Smooth muscle cell (in vitro differentiated cells): ENCODE measurements at regions not wholly inside any gene's neighbourhood (a gene's known extent, or its start where the extent isn't known, plus 50 kb on each side); places are given as distances from the start of the nearest gene placed in this dataset.

ENCODE experiments used
- DNase-seq: peaks from one replicate; lab custom pipeline; 2025; ENCODE audit not compliant: unreplicated experiment; lab: John Stamatoyannopoulos, UW
- H2AFZ ChIP-seq: fragments of 200-600 bp; sonication (generic); 2 replicates; pipeline ENCODE4 v1.6.0; 2016; ENCODE audit warnings: antibody characterized with exemption, low read depth, mild to moderate bottlenecking
- H3F3A ChIP-seq: fragments of 200-600 bp; sonication (generic); 2 replicates; pipeline ENCODE4 v1.6.0; 2017; ENCODE audit warnings: antibody characterized with exemption, low read depth
- H3K27ac ChIP-seq: fragments of 200-600 bp; sonication (generic); 2 replicates; pipeline ENCODE4 v1.5.1; 2016; ENCODE audit warnings: low read depth, mild to moderate bottlenecking
- H3K27me3 ChIP-seq: fragments of 200-600 bp; sonication (generic); 2 replicates; pipeline ENCODE4 v1.6.1; 2016; ENCODE audit warnings: low read depth, mild to moderate bottlenecking
- H3K36me3 ChIP-seq: fragments of 200-600 bp; sonication (generic); 2 replicates; pipeline ENCODE4 v1.5.1; 2016; ENCODE audit warnings: low read depth
- H3K4me1 ChIP-seq: fragments of 200-600 bp; sonication (generic); 2 replicates; pipeline ENCODE4 v1.5.1; 2016; ENCODE audit warnings: low read depth
- H3K4me2 ChIP-seq: fragments of 200-600 bp; sonication (generic); 2 replicates; pipeline ENCODE4 v1.6.0; 2016; ENCODE audit warnings: mild to moderate bottlenecking
- H3K4me3 ChIP-seq: fragments of 200-600 bp; sonication (generic); 2 replicates; pipeline ENCODE4 v1.5.1; 2016; ENCODE audit warnings: mild to moderate bottlenecking
- H3K79me2 ChIP-seq: fragments of 200-600 bp; sonication (generic); 2 replicates; pipeline ENCODE4 v1.6.0; 2016; ENCODE audit warnings: low read depth, mild to moderate bottlenecking
- H3K9ac ChIP-seq: fragments of 200-600 bp; sonication (generic); 2 replicates; pipeline ENCODE4 v1.6.0; 2016; ENCODE audit warnings: low read depth
- H3K9me3 ChIP-seq: fragments of 200-600 bp; sonication (generic); replicated peaks from 2 replicates; pipeline ENCODE4 v1.5.1; 2016; ENCODE audit warnings: low read depth
- H4K20me1 ChIP-seq: fragments of 200-600 bp; sonication (generic); 2 replicates; pipeline ENCODE4 v1.6.0; 2016; ENCODE audit warnings: low read depth
- CTCF ChIP-seq: fragments of 200-600 bp; sonication (generic); IDR thresholded peaks from 2 replicates; pipeline ENCODE4 v1.5.1; 2017; ENCODE audit warnings: borderline replicate concordance, mild to moderate bottlenecking, antibody characterized with exemption; ENCODE audit not compliant: insufficient read depth, poor library complexity, severe bottlenecking
- WGBS: methylation state at CpG from one replicate; pipeline ENCODE4 v1.1.7; 2016; ENCODE audit warnings: low lambda C conversion rate; 5-methylcytosine and 5-hydroxymethylcytosine counted together

DNA sequence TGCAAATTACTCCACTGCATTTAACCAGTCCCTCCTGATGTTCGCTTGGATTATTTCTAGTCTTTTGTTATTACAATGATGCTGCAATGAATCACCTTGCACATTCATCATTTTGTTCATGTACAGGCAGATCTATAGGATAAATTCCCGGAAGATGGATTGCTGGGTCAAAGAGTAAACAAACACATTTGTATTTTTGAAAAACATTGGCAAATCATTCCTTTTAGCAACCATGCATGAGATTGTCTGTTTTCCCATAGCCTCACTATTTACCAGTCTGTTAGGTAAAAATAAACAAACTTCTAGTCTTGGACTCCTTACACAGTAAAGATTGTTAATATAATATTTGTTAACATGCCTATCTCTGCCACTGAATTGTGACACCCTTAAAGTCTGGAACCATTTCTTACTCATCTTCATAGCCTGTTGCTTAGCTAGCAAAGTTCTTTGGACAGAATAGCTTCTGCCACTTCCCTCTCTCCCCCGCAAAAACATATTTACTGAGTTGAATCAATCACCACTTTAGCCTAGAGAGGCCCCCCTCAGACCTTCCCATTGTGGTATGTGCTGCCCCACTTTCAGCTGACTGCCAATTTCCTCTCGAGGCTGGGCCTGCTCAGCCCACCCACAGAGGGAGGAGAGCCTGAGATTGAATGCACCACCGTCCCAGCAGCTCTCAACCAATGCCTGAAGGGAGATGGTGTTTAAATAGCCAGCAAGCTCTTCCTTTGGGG, 108.4 kb upstream of the ATXN3L start:
- Histone ChIP-seq H3F3A (peaks cover 5% of the 10 kb centered on the region), H3K27ac (peak overlapping the region; percentile 65), H3K9ac (no peak overlapping the region), H3K9me3 (no peaks in the 10 kb centered on the region), H3K4me3 (no peak overlapping the region), H3K27me3 (no peaks in the 10 kb centered on the region), H3K4me2 (peak overlapping the region; percentile 15), H3K4me1 (peaks cover 7% of the 10 kb centered on the region), H3K79me2 (no peaks in the 10 kb centered on the region), H3K36me3 (no peaks in the 10 kb centered on the region), H2AFZ (no peak overlapping the region), H4K20me1 (no peaks in the 10 kb centered on the region)
- WGBS = 21% methylated on average over 5 of the region's 5 CpGs
- no peak for DNase-seq
- no peak for TF ChIP-seq CTCF

DNA sequence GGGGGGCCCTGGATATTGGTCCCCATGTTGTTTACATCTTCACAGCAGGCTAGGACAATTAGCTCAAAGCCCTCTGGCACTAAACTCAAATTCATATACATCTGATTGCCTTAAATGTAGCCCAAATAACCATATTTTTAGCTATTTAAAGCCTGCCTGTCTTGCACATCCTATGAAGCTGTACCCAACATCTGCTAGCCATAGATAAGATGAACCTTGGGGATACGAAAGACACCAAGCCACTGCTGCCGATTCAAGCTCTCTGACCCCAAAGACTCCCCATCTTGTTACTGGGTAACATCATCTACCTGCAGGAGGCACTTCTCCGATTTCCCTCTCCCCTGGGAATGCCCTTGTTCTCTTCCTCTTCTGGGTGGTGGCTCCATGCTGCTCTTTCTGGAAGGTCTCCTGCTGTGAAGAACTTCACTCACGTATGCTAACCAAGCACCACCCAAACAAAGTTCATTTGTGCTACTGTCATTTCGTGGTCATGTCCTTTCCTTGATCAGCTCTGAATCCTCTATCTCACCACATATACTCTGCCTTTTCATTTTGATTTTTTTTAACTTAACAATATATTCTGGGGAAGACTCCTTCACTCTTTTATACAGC, 107.7 kb upstream of the ATXN3L start:
- peaks cover 7% of the 10 kb centered on the region for H3K4me1 ChIP-seq
- peak overlapping the region; percentile 15 for H3K4me2 ChIP-seq
- no peak for TF ChIP-seq CTCF
- H3K27me3 ChIP-seq = no peaks in the 10 kb centered on the region
- 88% methylated on average over 5 of the region's 5 CpGs for WGBS
- no peaks in the 10 kb centered on the region for H3K79me2 ChIP-seq
- no peak for DNase-seq
- H3K9me3 ChIP-seq = no peaks in the 10 kb centered on the region
- H4K20me1 ChIP-seq = no peaks in the 10 kb centered on the region
- H3K4me3 ChIP-seq = no peak overlapping the region
- peak overlapping the region; percentile 65 for H3K27ac ChIP-seq
- no peak overlapping the region for H2AFZ ChIP-seq
- no peaks in the 10 kb centered on the region for H3K36me3 ChIP-seq
- no peak overlapping the region for H3K9ac ChIP-seq
- H3F3A ChIP-seq = peaks cover 5% of the 10 kb centered on the region

DNA sequence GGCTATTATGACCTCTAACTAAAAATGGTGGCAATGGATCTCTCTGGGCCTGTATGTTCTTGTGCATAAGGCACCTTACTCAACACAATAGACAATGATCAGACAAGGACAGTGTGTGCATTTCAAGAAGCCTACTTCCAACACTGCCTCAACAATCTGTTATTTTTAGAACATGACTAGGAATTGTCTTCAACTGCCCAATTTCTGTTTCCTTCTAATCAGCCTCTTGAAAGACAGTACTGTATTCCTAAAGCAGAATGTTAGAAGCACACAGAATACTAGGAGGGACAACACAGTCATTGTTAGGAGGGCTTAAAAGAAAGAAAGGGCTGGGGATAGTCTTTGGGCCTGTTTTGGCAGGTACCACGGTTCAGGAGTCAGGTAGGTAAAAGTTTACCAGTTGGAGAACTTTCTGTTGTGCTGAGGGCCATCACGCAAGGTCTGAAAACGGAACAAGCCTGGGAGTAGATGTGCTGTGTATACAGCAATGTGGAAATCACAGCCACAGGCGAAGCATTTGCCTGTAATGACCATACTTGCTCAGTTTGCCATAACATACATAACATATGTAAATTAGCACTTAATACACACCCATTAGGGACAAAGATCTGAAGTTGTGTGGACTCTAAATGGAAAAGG, 100.8 kb upstream of the ATXN3L start:
- H3K36me3 ChIP-seq = no peaks in the 10 kb centered on the region
- WGBS = 89% methylated on average over 4 of the region's 4 CpGs

More for the DNA sequence above, 100.8 kb upstream of the ATXN3L start:
- Histone ChIP-seq H3K79me2 (no peaks in the 10 kb centered on the region), H3K4me1 (peaks cover 12% of the 10 kb centered on the region), H2AFZ (peak overlapping the region; percentile 28), H3K9me3 (no peaks in the 10 kb centered on the region), H3K4me3 (no peak overlapping the region), H3F3A (peaks cover 10% of the 10 kb centered on the region), H3K27ac (peak overlapping the region; percentile 11), H4K20me1 (no peaks in the 10 kb centered on the region), H3K27me3 (no peaks in the 10 kb centered on the region), H3K9ac (no peak overlapping the region), H3K4me2 (no peak overlapping the region)
- TF ChIP-seq CTCF = no peak
- no peak for DNase-seq
